NCI-H2029 (cell line): ENCODE measurements at regions not wholly inside any gene's neighbourhood (a gene's known extent, or its start where the extent isn't known, plus 50 kb on each side); places are given as distances from the start of the nearest gene placed in this dataset.

Experiments
- DNase-seq: peaks from one replicate; lab custom pipeline; 2025; lab: John Stamatoyannopoulos, UW

GRCh38 chr13:38606699-38607535 lies 80.0 kb upstream of the FREM2 start:
- no peak for DNase-seq

- DNase-seq = no peak
These were observed 68.9 kb upstream of the FREM2 start for GRCh38 chr13:38617936-38618335.

GRCh38 chr13:38618336-38618735 lies 68.5 kb upstream of the FREM2 start:
- DNase-seq = no peak

GRCh38 chr13:38618881-38619280 lies 68.0 kb upstream of the FREM2 start:
- no peak for DNase-seq

GRCh38 chr13:38620876-38621275 lies 66.0 kb upstream of the FREM2 start:
- no peak for DNase-seq

- peak; percentile 18 for DNase-seq
These were observed 62.1 kb upstream of the FREM2 start for GRCh38 chr13:38624822-38625221.

- no peak for DNase-seq
These were observed 58.3 kb upstream of the FREM2 start for GRCh38 chr13:38628554-38628953.

- DNase-seq = no peak
These were observed 56.1 kb upstream of the FREM2 start for GRCh38 chr13:38630780-38631179.

GRCh38 chr13:38635030-38635429 lies 51.8 kb upstream of the FREM2 start:
- DNase-seq = no peak

- no peak for DNase-seq
These were observed 50.8 kb upstream of the FREM2 start for GRCh38 chr13:38636073-38636472.

GRCh38 chr13:38636761-38637160 lies 50.1 kb upstream of the FREM2 start:
- DNase-seq = no peak
